ENCODE measurements at regions not wholly inside any gene's neighbourhood (a gene's known extent, or its start where the extent isn't known, plus 50 kb on each side); places are given as distances from the start of the nearest gene placed in this dataset.

GRCh38 chr9:89554307-89555035, 50.3 kb upstream of the GADD45G start:
- no peak overlapping the region for H3K4me3 ChIP-seq (ENCODE audit: low read length in 2 of 2)
- no peaks in the 10 kb centered on the region for H3K9me3 ChIP-seq (ENCODE audit: control insufficient read depth in 2 of 2, insufficient read depth in 1 of 2, low read length in 1 of 2)
- H3K27ac ChIP-seq (ENCODE audit: low read depth in 1 of 2, low read length in 1 of 2), result no peak overlapping the region
- DNase-seq (ENCODE audit: low read depth in 6 of 9, low spot score in 9 of 9), result no peak
- 97% methylated on average over 11 of the region's 11 CpGs for WGBS
- no peaks in the 10 kb centered on the region for H3K27me3 ChIP-seq (ENCODE audit: control insufficient read depth in 2 of 2, insufficient read depth in 1 of 2, low read length in 1 of 2)
- peaks cover 49 to 53% of the 10 kb centered on the region in 2 donors for H3K4me1 ChIP-seq (ENCODE audit: control insufficient read depth in 2 of 2, insufficient read depth in 2 of 2, low read length in 2 of 2)
- H3K36me3 ChIP-seq (ENCODE audit: control insufficient read depth in 2 of 2, insufficient read depth in 2 of 2, low read length in 1 of 2), result no peaks in the 10 kb centered on the region

DNA sequence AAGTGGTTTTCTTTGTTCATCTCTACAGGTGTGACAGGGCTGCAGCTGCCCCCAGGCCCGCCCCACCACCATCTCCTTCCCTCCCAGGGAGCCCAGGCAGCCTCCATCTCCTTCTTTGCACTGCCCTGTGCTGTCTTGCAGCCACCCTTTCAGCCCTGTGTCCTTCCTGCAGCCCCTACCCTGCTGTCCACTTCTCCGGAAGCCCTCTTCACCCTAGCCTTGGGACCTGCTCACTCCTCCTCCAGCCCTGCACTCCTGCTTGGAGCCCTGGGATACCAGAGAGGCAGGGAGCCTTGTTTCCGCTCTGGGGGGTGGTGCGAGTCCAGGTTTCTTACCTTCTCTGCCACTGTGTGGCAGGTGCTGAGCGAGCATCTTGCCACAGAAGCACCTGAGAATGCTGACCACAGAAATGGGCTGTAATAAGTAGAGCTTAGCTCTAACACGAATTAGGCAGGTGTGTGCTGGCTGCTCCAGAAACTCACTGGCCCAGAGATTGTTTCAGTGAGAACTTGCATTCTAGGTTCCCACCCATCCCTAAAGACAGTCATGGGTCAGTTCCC, 51.3 kb upstream of the GADD45G start:
- Histone ChIP-seq H3K4me3 (ENCODE audit: low read length in 2 of 2) (no peak overlapping the region), H3K27ac (ENCODE audit: low read depth in 1 of 2, low read length in 1 of 2) (no peak overlapping the region), H3K4me1 (ENCODE audit: control insufficient read depth in 2 of 2, insufficient read depth in 2 of 2, low read length in 2 of 2) (peaks cover 48 to 59% of the 10 kb centered on the region in 2 donors), H3K9me3 (ENCODE audit: control insufficient read depth in 2 of 2, insufficient read depth in 1 of 2, low read length in 1 of 2) (no peaks in the 10 kb centered on the region), H3K36me3 (ENCODE audit: control insufficient read depth in 2 of 2, insufficient read depth in 2 of 2, low read length in 1 of 2) (no peaks in the 10 kb centered on the region), H3K27me3 (ENCODE audit: control insufficient read depth in 2 of 2, insufficient read depth in 1 of 2, low read length in 1 of 2) (no peaks in the 10 kb centered on the region)
- WGBS, result 84% methylated on average over 6 of the region's 6 CpGs
- no peak for DNase-seq (ENCODE audit: low read depth in 6 of 9, low spot score in 9 of 9)

- Histone ChIP-seq H3K36me3 (ENCODE audit: control insufficient read depth in 2 of 2, insufficient read depth in 2 of 2, low read length in 1 of 2) (no peaks in the 10 kb centered on the region), H3K4me1 (ENCODE audit: control insufficient read depth in 2 of 2, insufficient read depth in 2 of 2, low read length in 2 of 2) (peaks cover 34 to 47% of the 10 kb centered on the region in 2 donors), H3K9me3 (ENCODE audit: control insufficient read depth in 2 of 2, insufficient read depth in 1 of 2, low read length in 1 of 2) (peaks cover 2 to 13% of the 10 kb centered on the region in 2 donors), H3K4me3 (ENCODE audit: low read length in 2 of 2) (no peak overlapping the region), H3K27me3 (ENCODE audit: control insufficient read depth in 2 of 2, insufficient read depth in 1 of 2, low read length in 1 of 2) (no peaks in the 10 kb centered on the region), H3K27ac (ENCODE audit: low read depth in 1 of 2, low read length in 1 of 2) (no peak overlapping the region)
- no peak for DNase-seq (ENCODE audit: low read depth in 6 of 9, low spot score in 9 of 9)
- WGBS, result 88% methylated on average over 9 of the region's 9 CpGs
Observed at GRCh38 chr9:89550346-89550927, 52.5 kb upstream of the SEMA4D start.

GRCh38 chr9:89549031-89549644, 51.2 kb upstream of the SEMA4D start:
- Histone ChIP-seq H3K4me3 (ENCODE audit: low read length in 2 of 2) (no peak overlapping the region), H3K36me3 (ENCODE audit: control insufficient read depth in 2 of 2, insufficient read depth in 2 of 2, low read length in 1 of 2) (no peaks in the 10 kb centered on the region), H3K27me3 (ENCODE audit: control insufficient read depth in 2 of 2, insufficient read depth in 1 of 2, low read length in 1 of 2) (no peaks in the 10 kb centered on the region), H3K9me3 (ENCODE audit: control insufficient read depth in 2 of 2, insufficient read depth in 1 of 2, low read length in 1 of 2) (peaks cover 2 to 13% of the 10 kb centered on the region in 2 donors), H3K27ac (ENCODE audit: low read depth in 1 of 2, low read length in 1 of 2) (no peak overlapping the region), H3K4me1 (ENCODE audit: control insufficient read depth in 2 of 2, insufficient read depth in 2 of 2, low read length in 2 of 2) (peaks cover 25 to 40% of the 10 kb centered on the region in 2 donors)
- 24% methylated on average over 5 of the region's 5 CpGs for WGBS
- DNase-seq (ENCODE audit: low read depth in 6 of 9, low spot score in 9 of 9), result peak in 8 of 9 donors; percentile 60 to 90 (median 80)

DNA sequence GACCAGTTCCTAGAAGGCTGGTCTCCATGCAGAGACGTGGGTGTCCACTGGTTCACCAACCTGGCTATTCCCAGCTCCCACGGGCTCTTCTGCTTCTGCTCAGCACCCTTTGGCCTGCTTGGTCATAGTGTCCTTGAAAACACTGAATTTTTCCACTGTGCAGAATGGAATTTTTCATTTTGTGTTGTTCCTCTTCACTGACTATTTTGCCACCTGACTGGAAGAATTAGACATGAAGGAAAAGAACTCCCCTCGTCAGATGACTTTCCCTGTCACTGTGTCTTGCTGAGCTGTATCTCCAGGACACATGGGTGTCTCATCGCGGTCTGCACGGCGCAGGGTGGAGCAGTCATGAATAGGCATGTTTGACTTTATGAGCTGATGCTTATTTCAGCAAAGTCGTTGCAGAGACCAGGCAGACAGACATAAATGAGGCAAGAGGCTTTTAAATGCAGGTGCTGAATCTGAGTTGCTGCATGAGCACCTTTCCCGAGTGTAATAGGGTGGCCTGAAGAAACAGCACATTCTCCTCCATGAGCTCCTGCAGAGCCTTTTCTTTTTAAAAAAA, 50.2 kb upstream of the SEMA4D start:
- H3K4me1 ChIP-seq (ENCODE audit: control insufficient read depth in 2 of 2, insufficient read depth in 2 of 2, low read length in 2 of 2), result peaks cover 21 to 40% of the 10 kb centered on the region in 2 donors
- no peaks in the 10 kb centered on the region for H3K27me3 ChIP-seq (ENCODE audit: control insufficient read depth in 2 of 2, insufficient read depth in 1 of 2, low read length in 1 of 2)
- H3K36me3 ChIP-seq (ENCODE audit: control insufficient read depth in 2 of 2, insufficient read depth in 2 of 2, low read length in 1 of 2), result no peaks in the 10 kb centered on the region
- no peak overlapping the region for H3K4me3 ChIP-seq (ENCODE audit: low read length in 2 of 2)
- H3K27ac ChIP-seq (ENCODE audit: low read depth in 1 of 2, low read length in 1 of 2), result peak overlapping the region in 1 of 2 donors; percentile 56
- peak in 1 of 9 donors; percentile 57 for DNase-seq (ENCODE audit: low read depth in 6 of 9, low spot score in 9 of 9)
- WGBS, result 77% methylated on average over 9 of the region's 9 CpGs
- H3K9me3 ChIP-seq (ENCODE audit: control insufficient read depth in 2 of 2, insufficient read depth in 1 of 2, low read length in 1 of 2), result peaks cover 2 to 13% of the 10 kb centered on the region in 2 donors

Data from thymus (tissue), 11 donors.